ENCODE measurements at regions not wholly inside any gene's neighbourhood (a gene's known extent, or its start where the extent isn't known, plus 50 kb on each side); places are given as distances from the start of the nearest gene placed in this dataset.

- DNase-seq (ENCODE audit: low spot score), result no peak
- in situ Hi-C loops (cut with HindIII; ENCODE audit: low sequenced_read_pairs), result no loop called here
These were observed 289.2 kb downstream of the TDRD15 start for GRCh38 chr2:21412944-21413443.

DNA sequence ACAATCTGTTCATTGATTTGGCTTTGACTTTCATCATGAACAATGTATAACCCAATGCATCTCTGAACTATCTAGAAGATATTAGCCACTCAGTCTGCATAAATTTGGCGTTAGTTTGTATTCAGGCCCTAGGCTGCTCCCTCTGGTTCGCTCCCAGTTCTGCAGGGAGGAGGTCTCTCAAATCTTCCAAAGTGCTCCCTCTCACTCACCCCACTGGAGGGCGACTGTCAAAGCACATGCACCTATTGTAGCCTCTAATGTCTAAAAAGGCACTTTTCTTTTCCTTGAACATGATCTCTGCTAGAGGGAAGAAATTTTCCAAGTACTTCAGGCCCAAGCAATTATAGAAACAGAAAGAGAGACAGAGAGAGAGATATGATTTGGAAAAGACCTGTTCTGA lies 291.5 kb downstream of the TDRD15 start:
- DNase-seq (ENCODE audit: low spot score), result no peak
- in situ Hi-C loops (cut with HindIII; ENCODE audit: low sequenced_read_pairs), result no loop called here

DNA sequence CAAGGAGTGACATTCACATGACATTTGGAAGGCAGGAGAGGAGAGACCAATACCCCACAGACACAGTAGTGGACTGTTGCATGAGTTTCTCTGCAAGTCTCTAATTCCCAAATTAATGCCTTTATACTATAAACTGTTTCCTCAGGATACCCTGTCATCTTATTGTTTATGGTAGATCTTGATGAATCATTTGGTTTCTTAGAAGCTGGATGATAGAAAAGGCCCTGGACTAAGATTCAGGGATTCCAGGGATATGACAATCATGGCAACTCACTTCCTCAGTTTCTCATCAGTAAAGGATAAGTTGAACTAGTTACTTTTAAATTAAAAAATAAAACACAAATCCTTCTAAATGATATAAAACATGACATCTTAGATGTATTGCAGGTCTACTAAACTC lies 292.5 kb downstream of the TDRD15 start:
- in situ Hi-C loops (cut with HindIII; ENCODE audit: low sequenced_read_pairs), result no loop called here
- DNase-seq (ENCODE audit: low spot score), result no peak

DNA sequence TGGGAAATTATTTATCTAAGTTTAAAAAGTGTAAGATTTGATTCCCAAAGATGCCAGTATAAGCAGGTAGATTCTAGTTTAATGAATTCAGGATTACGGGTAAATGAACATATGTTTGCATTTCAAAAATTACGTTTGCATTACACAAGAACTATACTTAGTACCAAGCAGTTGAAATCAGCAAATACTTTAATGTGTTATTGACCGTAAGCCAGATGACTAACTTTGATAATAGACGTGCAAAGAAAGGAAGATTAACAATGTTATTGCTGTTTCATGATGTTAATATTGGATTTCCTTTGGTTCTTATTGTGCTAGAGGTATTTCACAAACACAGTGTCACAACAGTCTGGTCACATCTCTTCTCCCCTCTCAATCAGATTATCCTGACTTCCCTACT lies 294.7 kb downstream of the TDRD15 start:
- DNase-seq (ENCODE audit: low spot score), result no peak
- in situ Hi-C loops (cut with HindIII; ENCODE audit: low sequenced_read_pairs), result no loop called here

GRCh38 chr2:21420553-21421335 lies 297.0 kb downstream of the TDRD15 start:
- no peak for DNase-seq (ENCODE audit: low spot score)
- in situ Hi-C loops (cut with HindIII; ENCODE audit: low sequenced_read_pairs), result no loop called here

DNA sequence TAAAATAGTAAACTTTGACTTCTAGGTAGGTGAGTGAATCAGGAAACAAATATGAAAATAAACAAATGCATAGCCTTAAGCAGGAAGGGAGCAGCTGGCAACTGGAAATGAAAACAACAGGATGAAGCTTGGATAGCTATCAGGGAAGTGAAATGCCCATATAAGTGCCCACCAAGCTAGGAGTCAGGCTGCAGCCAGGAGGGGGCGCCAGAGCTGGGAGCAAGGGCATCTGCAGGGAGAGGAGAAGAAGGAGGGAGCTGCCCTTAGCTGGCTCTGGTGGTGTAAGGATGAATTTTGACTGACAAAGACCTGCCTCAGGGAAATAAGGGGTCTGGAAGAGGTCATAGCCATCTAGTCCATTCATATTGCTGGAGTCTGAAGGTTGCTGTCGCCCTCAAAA lies 298.3 kb downstream of the TDRD15 start:
- DNase-seq (ENCODE audit: low spot score), result no peak
- in situ Hi-C loops (cut with HindIII; ENCODE audit: low sequenced_read_pairs), result no loop called here

GRCh38 chr2:21422724-21423522 lies 299.2 kb downstream of the TDRD15 start:
- DNase-seq (ENCODE audit: low spot score), result no peak
- in situ Hi-C loops (cut with HindIII; ENCODE audit: low sequenced_read_pairs), result no loop called here

GRCh38 chr2:21423854-21424253 lies 300.1 kb downstream of the TDRD15 start:
- in situ Hi-C loops (cut with HindIII; ENCODE audit: low sequenced_read_pairs), result no loop called here

GRCh38 chr2:21424375-21424774 lies 300.6 kb downstream of the TDRD15 start:
- in situ Hi-C loops (cut with HindIII; ENCODE audit: low sequenced_read_pairs), result no loop called here
- no peak for DNase-seq (ENCODE audit: low spot score)

More at GRCh38 chr2:21423854-21424253, 300.1 kb downstream of the TDRD15 start:
- DNase-seq (ENCODE audit: low spot score), result no peak

GRCh38 chr2:21427606-21428005 lies 303.8 kb downstream of the TDRD15 start:
- in situ Hi-C loops (cut with HindIII; ENCODE audit: low sequenced_read_pairs), result no loop called here
- DNase-seq (ENCODE audit: low spot score), result no peak

DNA sequence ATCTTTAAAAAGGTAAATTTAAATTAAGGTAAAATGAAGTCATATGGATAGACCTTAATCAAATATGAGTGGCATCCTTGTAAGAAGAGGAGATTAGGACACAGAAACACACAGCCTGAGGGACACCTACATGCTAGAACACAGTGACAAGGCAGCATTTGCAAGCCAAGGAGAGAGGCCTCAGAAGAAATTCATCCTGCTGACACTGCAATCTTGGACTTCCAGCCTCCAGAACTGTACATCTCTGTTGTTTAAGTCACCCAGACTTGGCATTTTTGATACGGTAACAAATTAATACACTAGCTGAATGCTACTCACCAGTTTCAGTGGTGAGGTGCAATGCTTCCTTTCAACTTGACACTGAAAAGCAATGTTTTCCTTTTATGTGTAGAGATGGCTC lies 305.0 kb downstream of the TDRD15 start:
- DNase-seq (ENCODE audit: low spot score), result no peak
- in situ Hi-C loops (cut with HindIII; ENCODE audit: low sequenced_read_pairs), result no loop called here

DNA sequence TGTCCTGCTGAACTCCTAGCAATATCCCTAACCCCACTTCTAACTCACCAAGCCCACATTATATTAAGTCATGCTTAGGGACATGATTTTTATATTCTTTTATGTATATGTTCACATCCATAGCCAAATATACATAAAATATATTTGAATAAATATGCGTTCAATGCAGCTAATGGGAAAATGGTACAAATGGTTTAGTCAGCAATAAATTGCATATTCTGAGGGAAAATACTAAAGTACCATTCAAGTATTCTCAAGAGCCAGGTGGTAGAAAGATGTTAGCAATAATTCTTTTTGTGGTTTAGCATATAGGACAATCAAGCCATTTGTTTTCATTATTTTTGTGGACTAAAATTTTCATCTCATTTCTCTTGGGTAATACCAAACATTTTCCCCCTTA lies 306.0 kb downstream of the TDRD15 start:
- in situ Hi-C loops (cut with HindIII; ENCODE audit: low sequenced_read_pairs), result no loop called here
- DNase-seq (ENCODE audit: low spot score), result no peak

DNA sequence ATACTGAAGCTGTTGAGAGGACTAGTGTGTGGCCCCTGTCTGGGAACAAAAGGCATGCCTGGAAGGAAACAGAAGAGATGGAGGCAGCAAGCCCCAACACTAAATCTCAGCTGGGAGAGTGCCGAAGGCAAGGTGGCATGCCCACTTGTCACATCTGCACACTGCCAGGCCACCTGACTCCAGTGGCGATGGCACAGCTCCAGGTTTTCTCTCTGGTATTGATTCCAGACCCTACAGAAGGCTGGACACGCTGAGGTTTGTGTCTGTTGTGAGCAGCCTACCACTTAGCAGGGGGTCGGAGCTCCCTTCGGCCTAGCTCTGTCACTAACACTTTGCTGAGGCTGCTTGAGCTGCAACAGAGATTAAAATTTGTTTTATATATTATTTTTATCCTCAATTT lies 307.3 kb downstream of the TDRD15 start:
- in situ Hi-C loops (cut with HindIII; ENCODE audit: low sequenced_read_pairs), result no loop called here
- no peak for DNase-seq (ENCODE audit: low spot score)

GRCh38 chr2:21438949-21439348 lies 315.2 kb downstream of the TDRD15 start:
- in situ Hi-C loops (cut with HindIII; ENCODE audit: low sequenced_read_pairs), result no loop called here
- DNase-seq (ENCODE audit: low spot score), result no peak

GRCh38 chr2:21441442-21441841 lies 317.7 kb downstream of the TDRD15 start:
- in situ Hi-C loops (cut with HindIII; ENCODE audit: low sequenced_read_pairs), result no loop called here
- DNase-seq (ENCODE audit: low spot score), result no peak

DNA sequence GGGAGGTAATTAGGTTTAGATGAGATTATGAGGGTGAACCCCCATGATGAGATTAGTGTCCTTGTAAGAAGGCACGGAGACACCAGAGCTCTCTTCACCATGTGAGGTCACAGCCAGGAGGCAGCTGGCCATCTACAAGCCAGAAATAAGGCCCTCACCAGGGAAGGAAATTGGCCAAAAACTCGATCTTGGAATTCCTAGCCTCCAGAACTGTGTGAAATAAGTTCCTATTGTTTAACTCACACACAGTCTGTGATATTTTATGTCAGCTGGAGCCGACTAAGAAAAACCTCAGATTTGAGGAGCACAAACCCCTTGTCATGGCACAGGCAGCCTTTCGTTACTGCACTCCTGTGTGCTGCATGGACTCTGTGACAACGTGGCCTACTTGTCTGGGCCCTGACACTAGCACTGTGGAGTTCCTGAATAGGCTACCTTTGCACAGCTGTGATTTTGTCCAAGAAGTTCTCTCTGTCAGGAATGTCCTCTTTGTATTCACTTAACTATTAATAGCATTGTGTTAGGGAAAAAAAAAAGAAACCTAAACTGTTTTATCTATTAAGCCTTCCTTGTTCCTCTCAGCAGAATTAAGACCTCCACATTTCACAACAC lies 319.8 kb downstream of the TDRD15 start:
- in situ Hi-C loops (cut with HindIII; ENCODE audit: low sequenced_read_pairs), result no loop called here
- no peak for DNase-seq (ENCODE audit: low spot score)

DNA sequence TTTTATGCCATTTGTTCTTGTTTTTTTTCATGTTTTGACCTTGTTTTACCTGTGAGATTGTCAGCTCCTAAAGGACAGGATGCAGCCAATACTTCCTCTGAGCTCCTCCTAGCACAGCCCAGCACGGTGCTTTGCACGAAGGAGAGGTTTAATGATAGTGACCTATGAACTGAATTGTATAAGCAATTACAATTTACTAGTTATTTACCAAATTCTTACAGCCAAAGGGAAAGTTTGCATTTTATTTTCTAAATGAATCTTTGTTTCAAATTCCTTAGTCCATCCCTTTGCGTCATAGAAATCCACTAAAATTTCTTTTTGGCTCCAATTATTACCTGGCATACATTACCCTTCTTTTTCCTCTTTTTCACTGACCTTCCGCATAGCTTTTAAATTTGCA lies 326.1 kb downstream of the TDRD15 start:
- no peak for DNase-seq (ENCODE audit: low spot score)
- in situ Hi-C loops (cut with HindIII; ENCODE audit: low sequenced_read_pairs), result no loop called here

DNA sequence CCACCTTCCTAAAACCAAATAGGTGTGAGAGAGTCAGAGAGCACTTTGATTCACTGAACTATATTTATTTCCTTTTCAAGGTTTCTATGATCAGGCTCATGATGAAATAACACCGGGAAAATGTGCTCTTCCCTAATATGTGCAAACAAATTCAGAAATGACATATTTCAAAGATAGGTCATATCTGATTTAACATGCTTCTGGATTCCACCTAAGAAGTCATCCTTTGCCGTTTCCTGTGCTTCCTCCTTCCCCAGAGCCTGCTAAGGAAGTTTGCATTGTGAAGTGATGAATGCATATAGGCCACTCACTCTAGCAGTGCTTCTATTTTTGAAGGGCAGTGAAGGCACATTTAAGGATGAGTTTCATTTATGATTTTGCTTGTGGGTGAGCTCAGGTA lies 327.6 kb downstream of the TDRD15 start:
- in situ Hi-C loops (cut with HindIII; ENCODE audit: low sequenced_read_pairs), result no loop called here
- DNase-seq (ENCODE audit: low spot score), result no peak

GRCh38 chr2:21452263-21452662 lies 328.5 kb downstream of the TDRD15 start:
- no peak for DNase-seq (ENCODE audit: low spot score)
- in situ Hi-C loops (cut with HindIII; ENCODE audit: low sequenced_read_pairs), result no loop called here

GRCh38 chr2:21452678-21453077 lies 328.9 kb downstream of the TDRD15 start:
- DNase-seq (ENCODE audit: low spot score), result no peak
- in situ Hi-C loops (cut with HindIII; ENCODE audit: low sequenced_read_pairs), result no loop called here
